ENCODE measurements at regions not wholly inside any gene's neighbourhood (a gene's known extent, or its start where the extent isn't known, plus 50 kb on each side); places are given as distances from the start of the nearest gene placed in this dataset.

GRCh38 chr4:60189286-60189685 is 1010.8 kb upstream of the ADGRL3 start:
- no peak for DNase-seq (ENCODE audit: low read depth)

- no peak for DNase-seq (ENCODE audit: low read depth)
Observed at GRCh38 chr4:60194214-60194613, 1005.9 kb upstream of the ADGRL3 start.

DNA sequence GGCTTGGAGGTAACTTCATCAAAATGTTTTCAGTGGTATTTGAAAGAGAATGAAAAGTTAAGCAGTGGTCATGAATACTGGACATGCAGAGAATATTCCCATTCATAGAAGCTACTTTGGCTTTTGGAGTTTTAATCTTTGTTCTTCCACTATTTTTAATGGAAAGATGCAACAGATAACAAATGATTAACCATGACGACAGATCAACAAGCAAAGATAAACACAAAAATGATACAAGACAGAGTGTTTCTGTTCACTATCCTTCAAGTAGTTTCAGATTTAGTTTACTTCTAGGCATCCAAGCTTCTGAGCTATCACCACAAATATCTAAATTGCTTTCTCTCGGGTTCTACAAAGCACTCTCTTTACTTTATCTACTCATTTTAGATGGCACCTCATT is 1004.9 kb upstream of the ADGRL3 start:
- no peak for DNase-seq (ENCODE audit: low read depth)

- DNase-seq (ENCODE audit: low read depth): peak; percentile 63
Observed at GRCh38 chr4:60201052-60201673, 999.0 kb upstream of the ADGRL3 start.

DNA sequence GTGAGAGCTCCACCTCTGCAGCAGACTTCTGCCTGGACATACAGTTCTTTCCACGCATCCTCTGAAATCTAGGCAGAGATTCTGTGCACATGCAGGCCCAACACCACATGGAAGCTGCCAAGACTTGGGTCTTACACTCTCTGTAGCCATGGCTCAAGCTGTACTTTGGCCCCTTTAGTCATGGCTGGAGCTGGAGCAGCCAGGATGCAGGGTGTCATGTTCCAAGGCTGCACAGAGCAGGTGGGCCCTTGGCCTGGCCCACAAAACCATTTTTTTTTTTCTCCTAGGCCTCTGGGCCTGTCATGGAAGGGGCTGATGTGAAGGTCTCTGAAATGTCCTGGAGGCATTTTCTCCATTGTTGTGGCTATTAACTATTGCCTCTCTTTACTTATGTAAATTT is 990.5 kb upstream of the ADGRL3 start:
- no peak for DNase-seq (ENCODE audit: low read depth)

DNA sequence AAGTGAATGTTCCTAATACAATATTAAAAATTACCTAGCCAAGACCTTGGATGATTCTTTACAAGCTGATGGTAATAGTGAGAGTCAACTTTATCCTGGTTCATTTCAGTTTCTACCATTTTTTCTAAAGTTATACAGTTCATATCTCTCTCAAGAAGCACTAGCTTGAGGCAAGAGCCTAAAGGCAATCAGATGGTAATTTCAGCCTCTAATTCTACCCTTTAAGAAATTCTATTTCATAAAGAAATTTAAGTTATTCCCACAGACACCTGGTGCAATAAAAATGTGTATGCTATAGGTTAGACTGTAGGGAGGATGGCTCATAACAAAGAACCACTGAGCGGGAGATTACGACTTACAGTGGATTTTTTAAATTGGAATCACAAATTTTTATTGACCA is 984.2 kb upstream of the ADGRL3 start:
- no peak for DNase-seq (ENCODE audit: low read depth)

GRCh38 chr4:60216752-60217151 is 983.4 kb upstream of the ADGRL3 start:
- peak; percentile 22 for DNase-seq (ENCODE audit: low read depth)

- no peak for DNase-seq (ENCODE audit: low read depth)
Observed at GRCh38 chr4:60221866-60222265, 978.3 kb upstream of the ADGRL3 start.

- DNase-seq (ENCODE audit: low read depth): no peak
Observed at GRCh38 chr4:60223208-60223923, 976.8 kb upstream of the ADGRL3 start.

DNA sequence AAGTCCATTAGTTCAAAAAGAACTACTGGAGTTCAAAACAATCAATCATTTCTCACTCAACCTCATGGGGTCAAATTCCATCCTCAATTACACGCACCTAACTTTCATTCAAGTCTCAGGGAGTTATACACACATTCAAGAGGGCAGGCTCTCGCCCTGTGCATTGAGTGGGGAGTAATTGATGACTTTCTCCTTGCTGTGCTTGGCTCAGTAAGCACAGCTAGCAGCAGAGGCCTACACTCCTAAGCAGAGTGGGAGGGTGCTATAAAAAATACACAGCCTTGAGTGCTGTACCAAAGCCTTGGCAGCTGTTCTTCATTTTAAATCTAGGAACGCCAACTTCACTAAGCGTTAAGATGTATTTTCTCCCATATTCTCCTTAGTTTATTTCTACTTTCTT is 958.3 kb upstream of the ADGRL3 start:
- DNase-seq (ENCODE audit: low read depth): no peak

DNA sequence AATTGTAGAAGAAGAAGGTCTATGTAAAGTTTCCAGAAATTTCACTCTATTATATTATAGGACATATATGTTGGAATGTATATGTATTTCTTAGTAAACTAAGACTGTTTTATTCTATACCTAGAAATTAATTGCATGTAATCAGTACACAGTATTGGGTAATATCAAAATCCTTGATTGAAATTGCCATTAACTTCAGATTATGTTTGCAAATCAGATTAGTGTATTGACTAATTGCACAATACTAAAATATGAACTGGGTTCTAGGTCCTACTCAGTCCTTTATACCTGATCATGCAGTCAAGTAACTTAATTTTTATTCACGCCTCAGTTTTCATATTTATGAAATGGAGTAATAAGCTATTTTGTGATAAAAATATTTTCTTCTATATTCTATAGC is 950.3 kb upstream of the ADGRL3 start:
- no peak for DNase-seq (ENCODE audit: low read depth)

- DNase-seq (ENCODE audit: low read depth): no peak
Observed at GRCh38 chr4:60250657-60251056, 949.5 kb upstream of the ADGRL3 start.

- DNase-seq (ENCODE audit: low read depth): no peak
Observed at GRCh38 chr4:60259781-60260180, 940.3 kb upstream of the ADGRL3 start.

DNA sequence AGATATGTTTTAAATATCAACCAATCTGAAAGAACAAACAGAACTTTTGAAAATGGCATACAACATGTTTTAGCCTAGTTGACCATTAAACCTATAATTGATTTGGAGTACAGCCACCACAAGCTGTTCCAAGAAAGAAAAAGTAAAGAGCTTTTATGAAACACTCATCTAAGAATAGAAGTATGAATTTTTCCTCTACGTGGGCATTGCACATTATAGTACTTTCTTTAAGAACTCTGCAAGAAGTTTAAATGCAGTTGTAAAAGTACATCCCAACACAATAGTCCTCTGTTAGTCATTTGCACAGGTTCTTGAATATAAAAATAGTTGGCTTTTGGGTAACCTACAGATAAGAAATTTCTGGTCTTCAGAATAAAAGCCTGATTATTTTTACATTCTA is 933.6 kb upstream of the ADGRL3 start:
- no peak for DNase-seq (ENCODE audit: low read depth)

DNA sequence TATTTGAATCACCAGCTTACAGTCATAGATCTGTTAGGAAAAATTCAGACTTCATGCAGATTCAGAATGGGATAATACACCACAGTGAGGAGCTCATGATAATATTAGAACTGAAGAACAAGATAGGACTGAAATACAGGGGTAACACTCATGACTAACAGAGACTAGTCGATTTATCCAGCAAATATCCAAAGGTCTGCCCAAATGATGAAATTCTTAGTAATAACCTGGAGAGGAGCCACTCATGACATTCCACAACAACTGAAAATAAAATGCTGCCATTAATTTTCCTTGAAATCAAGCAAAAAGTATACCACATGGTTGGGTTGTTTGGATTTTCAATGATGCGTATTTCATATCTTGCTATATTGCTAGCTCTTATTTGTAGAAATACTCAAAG is 903.7 kb upstream of the ADGRL3 start:
- peak; percentile 10 for DNase-seq (ENCODE audit: low read depth)

DNA sequence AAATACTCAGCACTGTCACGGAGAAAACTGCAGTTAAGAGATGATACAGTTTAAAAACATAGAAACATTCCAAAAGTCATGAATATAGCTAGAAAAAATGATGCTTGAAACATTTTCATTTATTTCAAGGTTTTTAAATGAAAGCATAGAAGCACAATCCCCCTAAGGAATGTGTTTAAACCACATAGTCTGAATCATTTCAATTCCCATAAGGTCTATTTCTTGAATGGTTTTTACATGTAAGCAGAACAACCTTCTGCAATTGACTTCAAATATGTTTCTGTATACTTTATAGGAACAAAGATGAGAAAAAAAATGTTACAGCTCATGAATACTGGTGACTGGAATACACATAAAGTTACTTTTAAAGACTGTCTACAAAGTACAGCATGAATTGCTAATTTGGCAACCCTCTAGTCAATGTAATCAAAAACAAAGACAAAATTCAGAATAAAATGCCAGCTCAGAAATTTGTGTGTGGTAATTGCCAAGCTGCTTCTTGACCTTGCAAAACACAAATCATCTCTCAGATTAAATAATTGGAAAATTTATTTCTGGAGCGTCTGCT is 886.4 kb upstream of the ADGRL3 start:
- DNase-seq (ENCODE audit: low read depth): peak; percentile 16

- peak; percentile 10 for DNase-seq (ENCODE audit: low read depth)
Observed at GRCh38 chr4:60314416-60314815, 885.7 kb upstream of the ADGRL3 start.

- no peak for DNase-seq (ENCODE audit: low read depth)
Observed at GRCh38 chr4:60315586-60315985, 884.5 kb upstream of the ADGRL3 start.

- no peak for DNase-seq (ENCODE audit: low read depth)
Observed at GRCh38 chr4:60326735-60327134, 873.4 kb upstream of the ADGRL3 start.

DNA sequence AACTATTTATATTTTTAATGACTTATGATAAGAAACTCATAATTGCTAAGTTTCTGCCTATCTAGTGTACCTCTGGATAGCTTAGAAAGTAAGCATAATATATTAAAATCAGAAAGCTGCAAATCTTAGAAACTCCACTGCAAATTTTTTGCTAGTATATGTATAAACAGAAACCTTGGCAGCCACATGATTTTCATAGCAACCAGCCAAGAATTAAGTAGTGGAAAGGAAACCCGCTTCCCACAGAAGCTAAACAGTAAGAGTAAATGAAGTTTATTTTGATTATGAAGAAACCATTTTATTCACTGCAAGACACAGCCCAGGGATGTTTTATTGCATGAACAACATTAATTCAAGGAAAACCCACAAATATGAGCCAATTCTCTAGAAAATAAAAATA is 872.5 kb upstream of the ADGRL3 start:
- DNase-seq (ENCODE audit: low read depth): no peak

- DNase-seq (ENCODE audit: low read depth): peak; percentile 27
Observed at GRCh38 chr4:60344908-60345307, 855.2 kb upstream of the ADGRL3 start.

GRCh38 chr4:60345392-60345791 is 854.7 kb upstream of the ADGRL3 start:
- DNase-seq (ENCODE audit: low read depth): no peak

- DNase-seq (ENCODE audit: low read depth): no peak
Observed at GRCh38 chr4:60359746-60360367, 840.3 kb upstream of the ADGRL3 start.
